K562 (cell line): ENCODE measurements at regions not wholly inside any gene's neighbourhood (a gene's known extent, or its start where the extent isn't known, plus 50 kb on each side); places are given as distances from the start of the nearest gene placed in this dataset.

Experiments used
- ATAC-seq: fragments of 200-7000 bp; cut with Tn5 transposase; 3 replicates; pipeline ENCODE4 v1.9.1; 2020; ENCODE audit warnings: moderate library complexity
- BruUV-seq: library from RNA; stranded (reverse); fragments of 400-500 nt; replicated peaks from 2 replicates; lab custom pipeline; 2021; lab: Mats Ljungman, UMichigan
- CTCF ChIA-PET: fragments of 300-600 bp; formaldehyde crosslinking; extraction: SDS; loops from one replicate; lab custom pipeline; 2021; ENCODE audit warnings: low intra/inter-chr PET ratio; lab: Yijun Ruan, JAX
- POLR2A ChIA-PET: fragments of 300-600, 350-650 bp; sonication (Branson Sonifier 250); formaldehyde crosslinking; extraction: SDS; loops from one replicate; lab custom pipeline; 2021; ENCODE audit warnings: antibody characterized with exemption, inconsistent platforms; lab: Yijun Ruan, JAX
- DNase-seq, 4 experiments: peaks; one replicate each; pipeline versions ENCODE4 v3.0.0 to v3.0.0-alpha.2; 2011 to 2018; ENCODE audit warnings: low spot score in 3 of 4, mixed read lengths in 3 of 4; ENCODE audit errors: extremely low read depth in 1 of 4
- FAIRE-seq: peaks from 2 replicates; lab custom pipeline; 2011; peaks lifted over from hg19 to GRCh38; lab: Jason Lieb, UNC
- H2AFZ ChIP-seq: 2 replicates; pipeline ENCODE4 v1.6.0; 2011; ENCODE audit warnings: low read depth, low read length, control low read depth, inconsistent platforms
- H3K27ac ChIP-seq: fragments of 200-600 bp; 3 replicates; pipeline ENCODE4 v1.8.0; 2011; ENCODE audit warnings: low read depth, mild to moderate bottlenecking, control low read depth, inconsistent platforms, low read length, moderate library complexity, mixed read lengths; ENCODE audit errors: extremely low read depth
- H3K27me3 ChIP-seq, 2 experiments: fragments of 300-600 bp in 1 of 2; 2 replicates in 1 of 2; 3 replicates in 1 of 2; pipeline versions ENCODE4 v1.6.0 to v1.8.0; 2011; ENCODE audit warnings: inconsistent platforms in 2 of 2, low read length in 2 of 2, mild to moderate bottlenecking in 1 of 2, mixed read lengths in 1 of 2, moderate library complexity in 1 of 2; ENCODE audit not compliant: control insufficient read depth in 2 of 2, insufficient read depth in 2 of 2
- H3K36me3 ChIP-seq: fragments of 300-600 bp; 3 replicates; pipeline ENCODE4 v1.8.0; 2011; ENCODE audit warnings: mild to moderate bottlenecking, low read length, inconsistent platforms; ENCODE audit not compliant: control insufficient read depth, insufficient read depth
- H3K4me1 ChIP-seq, 2 experiments: fragments of 200-600 bp in 1 of 2; replicated peaks in 1 of 2; 2 replicates in 1 of 2; 3 replicates in 1 of 2; pipeline versions ENCODE4 v1.5.1 to v1.8.0; 2011; ENCODE audit warnings: inconsistent platforms in 2 of 2, low read length in 2 of 2, mild to moderate bottlenecking in 1 of 2, mixed read lengths in 1 of 2, moderate library complexity in 1 of 2; ENCODE audit not compliant: control insufficient read depth in 2 of 2, insufficient read depth in 2 of 2
- H3K4me2 ChIP-seq: 2 replicates; pipeline ENCODE4 v1.6.1; 2011; ENCODE audit warnings: low read length, control low read depth, inconsistent platforms, mixed read lengths; ENCODE audit not compliant: insufficient read depth
- H3K4me3 ChIP-seq: fragments of 200-600 bp; sonication (generic), shearing (Covaris generic); 2 replicates; pipeline ENCODE4 v1.5.1; 2016; ENCODE audit warnings: control low read depth, inconsistent platforms
- H3K79me2 ChIP-seq: fragments of 200-600 bp; 3 replicates; pipeline ENCODE4 v1.8.0; 2011; ENCODE audit warnings: low read length, inconsistent platforms; ENCODE audit not compliant: control insufficient read depth, insufficient read depth
- H3K9ac ChIP-seq, 2 experiments: 2 replicates each; pipeline versions ENCODE4 v1.6.0 to v1.6.1; 2011; ENCODE audit warnings: low read depth in 2 of 2, low read length in 2 of 2, control low read depth in 1 of 2, inconsistent platforms in 1 of 2, mild to moderate bottlenecking in 1 of 2, mixed read lengths in 1 of 2; ENCODE audit not compliant: insufficient read depth in 1 of 2
- H3K9me1 ChIP-seq: one replicate; pipeline ENCODE4 v1.6.0; 2011; ENCODE audit warnings: inconsistent platforms, mild to moderate bottlenecking, low read length, moderate library complexity; ENCODE audit not compliant: control insufficient read depth, insufficient read depth
- H3K9me3 ChIP-seq: replicated peaks from 2 replicates; pipeline ENCODE4 v1.5.1; 2011; ENCODE audit warnings: low read depth, low read length, inconsistent platforms; ENCODE audit not compliant: control insufficient read depth, insufficient read depth
- H4K20me1 ChIP-seq: replicated peaks from 2 replicates; pipeline ENCODE4 v1.6.1; 2011; ENCODE audit warnings: low read length, inconsistent platforms, mixed read lengths; ENCODE audit not compliant: control insufficient read depth, insufficient read depth
- BACH1 ChIP-seq: fragments of 200-800 bp; sonication (Bioruptor generic); IDR thresholded peaks from 2 replicates; pipeline ENCODE4 v1.6.1; 2016; ENCODE audit warnings: missing genetic modification characterization, missing compliant biosample characterization
- CBX3 ChIP-seq, 2 experiments: IDR thresholded peaks; 1 replicate in 1 of 2; 2 replicates in 1 of 2; pipeline ENCODE4 v1.6.1; 2012; ENCODE audit warnings: inconsistent platforms in 2 of 2, low read length in 2 of 2, borderline replicate concordance in 1 of 2, control low read depth in 1 of 2
- CCAR2 ChIP-seq: fragments of 200-400 bp; formaldehyde crosslinking; IDR thresholded peaks from 2 replicates; pipeline ENCODE4 v1.6.1; 2017; ENCODE audit warnings: mild to moderate bottlenecking, low read depth, low read length
- DPF2 ChIP-seq: fragments of 450-650 bp; IDR thresholded peaks from 2 replicates; pipeline ENCODE4 v1.6.1; 2016
- IFI16 ChIP-seq: fragments of 250-450 bp; sonication (Bioruptor Pico); IDR thresholded peaks from 2 replicates; pipeline ENCODE4 v2.1.2; 2022; ENCODE audit warnings: mild to moderate bottlenecking, inconsistent platforms
- JUNB ChIP-seq: fragments of 450-650 bp; formaldehyde crosslinking; conservative IDR thresholded peaks from 2 replicates; pipeline ENCODE4 v1.4.0; 2020; ENCODE audit warnings: mild to moderate bottlenecking
- MTA1 ChIP-seq: fragments of 450-650 bp; IDR thresholded peaks from 2 replicates; pipeline ENCODE4 v1.6.1; 2017; ENCODE audit warnings: borderline replicate concordance
- RBBP5 ChIP-seq: fragments of 200-600 bp; sonication (generic); IDR thresholded peaks from 2 replicates; pipeline ENCODE4 v1.6.1; 2012; ENCODE audit warnings: borderline replicate concordance, mild to moderate bottlenecking, low read length, control low read depth, inconsistent platforms; ENCODE audit not compliant: insufficient read depth, poor library complexity, severe bottlenecking
- RHOXF2B ChIP-seq: fragments of 250-450 bp; sonication (Bioruptor Pico); conservative IDR thresholded peaks from 2 replicates; pipeline ENCODE4 v1.5.1; 2021
- SFPQ ChIP-seq: fragments of 200-400 bp; formaldehyde crosslinking; IDR thresholded peaks from 2 replicates; pipeline ENCODE4 v1.6.1; 2017; ENCODE audit warnings: mild to moderate bottlenecking, low read depth, low read length, moderate library complexity
- SIRT6 ChIP-seq: IDR thresholded peaks from one replicate; pipeline ENCODE4 v1.6.1; 2012; ENCODE audit warnings: low read depth, mild to moderate bottlenecking, control low read depth, inconsistent platforms, low read length, moderate library complexity
- SRSF3 ChIP-seq: fragments of 200-400 bp; formaldehyde crosslinking; IDR thresholded peaks from 2 replicates; pipeline ENCODE4 v1.6.1; 2016; ENCODE audit warnings: mild to moderate bottlenecking, low read length, moderate library complexity; ENCODE audit not compliant: insufficient read depth
- ZNF197 ChIP-seq: fragments of 200-800 bp; sonication (Bioruptor generic); IDR thresholded peaks from 2 replicates; pipeline ENCODE4 v1.6.1; 2016; ENCODE audit warnings: low read depth, missing genetic modification characterization, missing compliant biosample characterization
- ZNF23 ChIP-seq: fragments of 250-450 bp; sonication (Bioruptor Pico); IDR thresholded peaks from 2 replicates; pipeline ENCODE4 v1.4.0; 2020; ENCODE audit warnings: mild to moderate bottlenecking
- ZNF512 ChIP-seq: IDR thresholded peaks from 2 replicates; pipeline ENCODE4 v1.6.1; 2016; ENCODE audit warnings: missing genetic modification characterization, missing compliant biosample characterization
- WGBS: fragments of 100-300 bp; shearing (Covaris generic); methylation state at CpG from one replicate; pipeline ENCODE4 v1.1.6; 2016; ENCODE audit warnings: low coverage, mixed read lengths; ENCODE audit not compliant: insufficient coverage; ENCODE audit errors: missing lambda C conversion rate; 5-methylcytosine and 5-hydroxymethylcytosine counted together
- in situ Hi-C: fragments of 300-500 bp; cut with MboI; formaldehyde crosslinking; loops from 4 replicates; pipeline ENCODE4 v1.15.0; 2018; ENCODE audit warnings: inconsistent platforms, mixed read lengths
- intact Hi-C: fragments of 100-400 bp; cut with micrococcal nuclease; formaldehyde crosslinking; loops from 2 replicates; pipeline ENCODE4 v1.14.2; 2022

- H3K4me2 ChIP-seq = no peak overlapping the region
- H3K4me3 ChIP-seq = no peak overlapping the region
- no peaks in the 10 kb centered on the region for H3K36me3 ChIP-seq
- FAIRE-seq (no peak), ATAC-seq (no peak), DNase-seq (no peak)
- no TSS peak for BruUV-seq
- no peak overlapping the region for H3K9ac ChIP-seq
- no peaks in the 10 kb centered on the region for H3K79me2 ChIP-seq
- in situ Hi-C loops = no loop called here
- H3K4me1 ChIP-seq = no peaks in the 10 kb centered on the region
- POLR2A ChIA-PET = interaction anchor here (0.6 to 0.7 kb wide), 2 partner anchors 453 to 1968 kb away, joined by 3 to 4 read pairs; no protein-coding TSS in a partner anchor
- H3K27me3 ChIP-seq = no peaks in the 10 kb centered on the region
- H4K20me1 ChIP-seq = no peaks in the 10 kb centered on the region
- intact Hi-C loops = no loop called here
- no peak overlapping the region for H3K27ac ChIP-seq
- TF ChIP-seq SIRT6 (no peak), BACH1 (tag) (no peak), JUNB (CRISPR knock-in tag) (no peak), DPF2 (no peak), ZNF197 (CRISPR knock-in tag) (no peak)
- H2AFZ ChIP-seq = no peak overlapping the region
- 0% methylated on average over 1 of the region's 1 CpG for WGBS
- H3K9me3 ChIP-seq = no peaks in the 10 kb centered on the region
- H3K9me1 ChIP-seq = no peaks in the 10 kb centered on the region
- CTCF ChIA-PET = no interaction called here
Observed at GRCh38 chr3:107008213-107008612, 369.0 kb upstream of the CCDC54 start.

- FAIRE-seq = no peak
- Histone ChIP-seq H3K9me3 (no peaks in the 10 kb centered on the region; the same call in 1 of the 2 replicates), H3K4me3 (no peak overlapping the region), H4K20me1 (no peaks in the 10 kb centered on the region), H2AFZ (no peak overlapping the region), H3K4me2 (no peak overlapping the region), H3K27ac (no peak overlapping the region), H3K4me1 (no peaks in the 10 kb centered on the region), H3K9ac (no peak overlapping the region), H3K36me3 (no peaks in the 10 kb centered on the region), H3K9me1 (no peaks in the 10 kb centered on the region), H3K27me3 (no peaks in the 10 kb centered on the region), H3K79me2 (no peaks in the 10 kb centered on the region)
- no peak for DNase-seq
- ChIA-PET CTCF (no interaction called here), POLR2A (no interaction called here)
- intact Hi-C loops (no loop called here), in situ Hi-C loops (no loop called here)
- no TSS peak for BruUV-seq
- ATAC-seq = no peak
- no CpG with 5 or more reads among the region's 1 CpG for WGBS
- TF ChIP-seq ZNF23 = no peak
- TF ChIP-seq SFPQ = no peak
- TF ChIP-seq CBX3 (IDR thresholded peaks at IDR 0.05; ENCODE audit: borderline replicate concordance in 1 of 2, low read length in 2 of 2) = no peak
- no peak for TF ChIP-seq ZNF512
- no peak for TF ChIP-seq MTA1
- TF ChIP-seq SRSF3 = no peak
- TF ChIP-seq RHOXF2B = no peak
- no peak for TF ChIP-seq IFI16
- TF ChIP-seq CCAR2 = no peak
- TF ChIP-seq RBBP5 = no peak
Observed at GRCh38 chr3:107013641-107014040, 363.6 kb upstream of the CCDC54 start.
